Ovary (tissue), 7 donors: ENCODE measurements at regions not wholly inside any gene's neighbourhood (a gene's known extent, or its start where the extent isn't known, plus 50 kb on each side); places are given as distances from the start of the nearest gene placed in this dataset.

ENCODE experiments used
- DNase-seq, 5 donors: peaks; one replicate each; pipeline ENCODE4 v3.0.0-alpha.2; 2019 to 2020
- H3K27ac ChIP-seq, 2 donors: fragments of 200-600 bp; one replicate each; pipeline versions ENCODE4 v1.5.1 to v1.8.0; 2019 to 2022
- H3K27me3 ChIP-seq: fragments of 200-600 bp; one replicate; pipeline ENCODE4 v1.8.0; 2022
- H3K36me3 ChIP-seq: fragments of 200-600 bp; sonication (generic); one replicate; pipeline ENCODE4 v1.5.1; 2019
- H3K4me1 ChIP-seq: one replicate; pipeline ENCODE4 v1.8.1; 2013; ENCODE audit warnings: mild to moderate bottlenecking, moderate library complexity; ENCODE audit not compliant: insufficient read depth
- H3K4me3 ChIP-seq: fragments of 200-600 bp; sonication (generic); one replicate; pipeline ENCODE4 v1.5.1; 2017
- H3K9me3 ChIP-seq, 2 donors: fragments of 200-600 bp in 1 of 2; sonication (generic) in 1 of 2; one replicate each; pipeline versions ENCODE4 v1.5.1 to v1.8.1; 2013 to 2019; ENCODE audit warnings: mild to moderate bottlenecking in 1 of 2, moderate library complexity in 1 of 2
- EP300 ChIP-seq: sonication (generic); formaldehyde crosslinking; IDR thresholded peaks from one replicate; pipeline ENCODE4 v1.6.1; 2017; ENCODE audit warnings: antibody characterized with exemption
- POLR2A ChIP-seq: fragments of 450-650 bp; IDR thresholded peaks from one replicate; pipeline ENCODE4 v1.6.1; 2017; ENCODE audit warnings: antibody characterized with exemption, mild to moderate bottlenecking, moderate library complexity
- WGBS, 3 donors: extraction: QIAGEN DNeasy Blood & Tissue Kit in 1 of 3; methylation state at CpG; one replicate each; pipeline versions ENCODE4 v1.1.5 to v1.1.7; 2013 to 2017; 5-methylcytosine and 5-hydroxymethylcytosine counted together
- intact Hi-C, 4 donors: fragments of 100-400 bp; cut with DNase I; formaldehyde crosslinking; loops; one replicate each; pipeline versions ENCODE4 v1.11.0 to v1.15.1; 2022 to 2023
- TF ChIP-seq, protein P1 (sequence below), 3 donors: fragments of 450-650 bp in 2 of 3; fragments of 200-600 bp in 1 of 3; IDR thresholded peaks; one replicate each; pipeline versions ENCODE4 v1.5.1 to v1.8.0; 2016 to 2022; ENCODE audit warnings: antibody characterized with exemption in 3 of 3, mild to moderate bottlenecking in 1 of 3
- donor health status: DM: no; HTN: no; CAD: no; lungs with moderate emphysema.
- donor health status: DM: no; HTN: no; CAD: no.
- donor health status: Bipolar disorder and iron deficiency.
- donor health status: DM: no; HTN: no; CAD: no.
- donor health status: DM: yes; HTN: yes; CAD: no.

DNA sequence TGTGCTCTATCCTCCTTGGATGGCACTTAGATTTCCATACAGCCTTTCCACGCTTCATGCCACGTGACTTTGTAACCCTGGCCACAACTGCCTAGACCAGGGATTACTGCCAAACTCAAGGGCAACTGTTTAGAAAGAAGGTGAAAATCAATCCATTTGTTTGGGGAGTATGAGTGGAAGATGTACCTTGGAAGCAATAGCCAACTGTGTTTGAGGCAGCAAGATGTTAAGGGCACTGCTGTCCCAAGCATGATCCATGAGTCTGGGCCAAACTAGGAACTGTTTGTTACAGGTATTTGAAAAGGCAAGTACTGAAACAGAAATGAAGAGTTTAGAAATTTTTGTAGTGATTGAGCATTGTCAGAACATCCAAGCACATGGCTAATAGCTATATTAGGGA, 138.9 kb downstream of the CDC42EP3 start:
- Histone ChIP-seq H3K27ac (no peak overlapping the region), H3K4me3 (no peak overlapping the region), H3K9me3 (no peaks in the 10 kb centered on the region), H3K4me1 (no peaks in the 10 kb centered on the region), H3K27me3 (no peaks in the 10 kb centered on the region), H3K36me3 (no peaks in the 10 kb centered on the region)
- TF ChIP-seq POLR2A = no peak
- TF ChIP-seq, protein P1, sequence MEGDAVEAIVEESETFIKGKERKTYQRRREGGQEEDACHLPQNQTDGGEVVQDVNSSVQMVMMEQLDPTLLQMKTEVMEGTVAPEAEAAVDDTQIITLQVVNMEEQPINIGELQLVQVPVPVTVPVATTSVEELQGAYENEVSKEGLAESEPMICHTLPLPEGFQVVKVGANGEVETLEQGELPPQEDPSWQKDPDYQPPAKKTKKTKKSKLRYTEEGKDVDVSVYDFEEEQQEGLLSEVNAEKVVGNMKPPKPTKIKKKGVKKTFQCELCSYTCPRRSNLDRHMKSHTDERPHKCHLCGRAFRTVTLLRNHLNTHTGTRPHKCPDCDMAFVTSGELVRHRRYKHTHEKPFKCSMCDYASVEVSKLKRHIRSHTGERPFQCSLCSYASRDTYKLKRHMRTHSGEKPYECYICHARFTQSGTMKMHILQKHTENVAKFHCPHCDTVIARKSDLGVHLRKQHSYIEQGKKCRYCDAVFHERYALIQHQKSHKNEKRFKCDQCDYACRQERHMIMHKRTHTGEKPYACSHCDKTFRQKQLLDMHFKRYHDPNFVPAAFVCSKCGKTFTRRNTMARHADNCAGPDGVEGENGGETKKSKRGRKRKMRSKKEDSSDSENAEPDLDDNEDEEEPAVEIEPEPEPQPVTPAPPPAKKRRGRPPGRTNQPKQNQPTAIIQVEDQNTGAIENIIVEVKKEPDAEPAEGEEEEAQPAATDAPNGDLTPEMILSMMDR (IDR thresholded peaks at IDR 0.05) = no peak
- WGBS, 3 donors = 97 to 98% (median 98%) methylated on average over 2 of the region's 2 CpGs
- no peak for DNase-seq
- intact Hi-C loops = no loop called here

DNA sequence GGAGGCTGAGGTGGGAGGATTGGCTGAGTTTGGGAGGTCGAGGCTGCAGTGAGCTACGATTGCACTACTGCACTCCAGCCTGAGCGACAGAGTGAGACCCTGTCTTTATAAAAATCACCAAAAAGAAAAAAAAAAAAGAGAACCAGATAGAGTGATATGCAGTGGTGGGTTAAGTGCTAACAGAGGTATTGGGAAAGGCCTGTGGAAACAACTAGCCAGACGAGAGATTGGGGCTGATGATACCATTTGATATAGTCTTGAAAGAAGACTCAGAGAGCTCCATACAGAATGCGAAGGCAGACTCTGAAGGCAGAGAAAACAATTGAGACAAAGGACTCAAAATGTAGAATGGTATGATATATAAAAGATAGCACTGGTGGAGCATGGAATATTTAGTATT, 134.1 kb downstream of the CDC42EP3 start:
- intact Hi-C loops = no loop called here
- H3K4me1 ChIP-seq = no peaks in the 10 kb centered on the region

GRCh38 chr2:37541516-37541915, 129.9 kb downstream of the CDC42EP3 start:
- Histone ChIP-seq H3K27ac (no peak overlapping the region), H3K9me3 (no peaks in the 10 kb centered on the region), H3K4me3 (no peak overlapping the region), H3K4me1 (no peaks in the 10 kb centered on the region), H3K36me3 (no peaks in the 10 kb centered on the region), H3K27me3 (no peaks in the 10 kb centered on the region)
- no peak for TF ChIP-seq POLR2A
- intact Hi-C loops = no loop called here
- 50 to 79% (median 66%) methylated on average over 5 of the region's 5 CpGs for WGBS, 3 donors
- no peak for DNase-seq

More for the DNA sequence above, 134.1 kb downstream of the CDC42EP3 start:
- no peaks in the 10 kb centered on the region for H3K36me3 ChIP-seq
- no peak overlapping the region for H3K27ac ChIP-seq
- no peak overlapping the region for H3K4me3 ChIP-seq
- H3K9me3 ChIP-seq = no peaks in the 10 kb centered on the region
- WGBS, 3 donors = 87 to 98% (median 92%) methylated on average over 5 of the region's 5 CpGs
- TF ChIP-seq, protein P1 (IDR thresholded peaks at IDR 0.05) = no peak
- TF ChIP-seq POLR2A (no peak), EP300 (no peak)
- no peaks in the 10 kb centered on the region for H3K27me3 ChIP-seq
- no peak for DNase-seq

DNA sequence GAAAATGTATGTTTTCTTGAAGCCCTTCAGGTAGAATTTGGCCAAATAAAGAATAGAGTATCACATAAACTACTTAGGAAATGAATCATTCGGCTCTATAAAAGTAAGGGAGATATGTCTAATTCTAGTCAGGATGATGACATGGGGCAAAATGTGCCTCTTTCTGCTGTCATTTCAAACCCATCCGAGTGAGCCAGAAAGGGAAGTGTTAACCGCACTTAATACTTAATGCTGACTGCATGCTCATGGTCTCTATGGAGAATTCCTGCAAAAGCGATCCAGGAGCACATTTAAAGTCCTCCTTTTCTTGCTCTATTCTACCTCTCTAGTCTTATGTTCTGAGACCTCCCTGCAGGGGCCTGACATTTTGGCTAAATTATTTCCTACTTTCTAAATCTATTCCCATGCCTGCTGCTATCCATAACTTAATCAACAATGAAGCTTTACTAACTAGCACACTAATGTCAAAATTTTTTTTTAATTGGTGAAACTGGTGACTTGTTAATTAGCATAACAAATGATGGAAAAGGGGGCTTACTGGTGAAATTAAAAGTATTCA, 127.4 kb downstream of the CDC42EP3 start:
- 89 to 93% (median 89%) methylated on average over 4 of the region's 4 CpGs for WGBS, 3 donors
- intact Hi-C loops = no loop called here
- H3K36me3 ChIP-seq = no peaks in the 10 kb centered on the region
- H3K9me3 ChIP-seq = no peaks in the 10 kb centered on the region
- DNase-seq = no peak
- H3K4me1 ChIP-seq = no peaks in the 10 kb centered on the region
- no peak overlapping the region for H3K4me3 ChIP-seq
- no peaks in the 10 kb centered on the region for H3K27me3 ChIP-seq
- TF ChIP-seq, protein P1 (IDR thresholded peaks at IDR 0.05) = no peak
- TF ChIP-seq POLR2A = no peak
- no peak for TF ChIP-seq EP300
- no peak overlapping the region for H3K27ac ChIP-seq

DNA sequence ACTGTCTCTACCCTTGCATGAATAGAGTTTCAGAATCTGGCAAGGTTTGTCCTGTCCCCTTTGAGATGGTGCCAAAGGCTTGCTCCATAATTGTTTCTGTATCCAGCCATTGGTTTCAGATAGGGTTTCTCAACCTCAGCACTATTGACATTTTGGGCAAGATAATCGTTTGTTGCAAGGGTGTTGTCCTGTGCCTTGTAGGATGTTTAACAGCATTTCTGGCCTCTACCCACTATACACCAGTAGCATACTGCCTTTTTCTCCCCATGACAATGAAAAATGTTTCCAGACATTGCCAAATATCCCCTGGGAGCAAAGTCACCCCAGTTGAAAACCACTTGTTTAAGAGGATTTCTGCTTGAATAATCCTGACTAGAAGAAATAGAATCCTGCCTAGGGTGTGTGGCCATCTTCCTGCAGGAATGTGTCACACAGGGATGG, 126.8 kb downstream of the CDC42EP3 start:
- Histone ChIP-seq H3K4me3 (no peak overlapping the region), H3K9me3 (no peaks in the 10 kb centered on the region), H3K36me3 (no peaks in the 10 kb centered on the region), H3K27ac (no peak overlapping the region), H3K4me1 (no peaks in the 10 kb centered on the region), H3K27me3 (no peaks in the 10 kb centered on the region)
- DNase-seq = no peak
- TF ChIP-seq, protein P1 (IDR thresholded peaks at IDR 0.05) = no peak
- TF ChIP-seq EP300 (no peak), POLR2A (no peak)
- intact Hi-C loops = no loop called here
- 65 to 74% (median 69%) methylated on average over 1 of the region's 1 CpG for WGBS, 3 donors
